ENCODE measurements at regions not wholly inside any gene's neighbourhood (a gene's known extent, or its start where the extent isn't known, plus 50 kb on each side); places are given as distances from the start of the nearest gene placed in this dataset.

DNA sequence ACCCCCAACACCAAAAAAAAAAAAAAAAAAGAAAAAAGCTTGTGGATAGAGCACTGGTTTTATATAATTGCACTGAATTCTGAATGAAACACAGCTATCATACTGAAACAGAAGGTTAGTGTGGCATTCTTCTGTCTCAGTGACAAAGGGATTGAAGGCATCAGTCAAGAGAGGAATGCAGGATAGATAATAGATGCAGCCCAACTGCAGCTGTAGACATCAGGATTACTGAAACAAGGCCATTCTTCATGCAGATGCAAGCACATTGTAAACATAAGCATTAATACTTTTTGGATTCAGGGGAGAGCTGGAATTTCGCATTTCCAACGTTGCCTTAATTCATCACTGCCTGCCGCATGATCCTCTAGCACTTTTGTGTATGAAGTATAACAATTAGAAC is 897.4 kb upstream of the KLHL29 start:
- TF ChIP-seq, protein P1, sequence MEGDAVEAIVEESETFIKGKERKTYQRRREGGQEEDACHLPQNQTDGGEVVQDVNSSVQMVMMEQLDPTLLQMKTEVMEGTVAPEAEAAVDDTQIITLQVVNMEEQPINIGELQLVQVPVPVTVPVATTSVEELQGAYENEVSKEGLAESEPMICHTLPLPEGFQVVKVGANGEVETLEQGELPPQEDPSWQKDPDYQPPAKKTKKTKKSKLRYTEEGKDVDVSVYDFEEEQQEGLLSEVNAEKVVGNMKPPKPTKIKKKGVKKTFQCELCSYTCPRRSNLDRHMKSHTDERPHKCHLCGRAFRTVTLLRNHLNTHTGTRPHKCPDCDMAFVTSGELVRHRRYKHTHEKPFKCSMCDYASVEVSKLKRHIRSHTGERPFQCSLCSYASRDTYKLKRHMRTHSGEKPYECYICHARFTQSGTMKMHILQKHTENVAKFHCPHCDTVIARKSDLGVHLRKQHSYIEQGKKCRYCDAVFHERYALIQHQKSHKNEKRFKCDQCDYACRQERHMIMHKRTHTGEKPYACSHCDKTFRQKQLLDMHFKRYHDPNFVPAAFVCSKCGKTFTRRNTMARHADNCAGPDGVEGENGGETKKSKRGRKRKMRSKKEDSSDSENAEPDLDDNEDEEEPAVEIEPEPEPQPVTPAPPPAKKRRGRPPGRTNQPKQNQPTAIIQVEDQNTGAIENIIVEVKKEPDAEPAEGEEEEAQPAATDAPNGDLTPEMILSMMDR (IDR thresholded peaks at IDR 0.05; ENCODE audit: low read depth, low read length): no peak
- DNase-seq (ENCODE audit: extremely low read depth, low read depth): no peak

DNA sequence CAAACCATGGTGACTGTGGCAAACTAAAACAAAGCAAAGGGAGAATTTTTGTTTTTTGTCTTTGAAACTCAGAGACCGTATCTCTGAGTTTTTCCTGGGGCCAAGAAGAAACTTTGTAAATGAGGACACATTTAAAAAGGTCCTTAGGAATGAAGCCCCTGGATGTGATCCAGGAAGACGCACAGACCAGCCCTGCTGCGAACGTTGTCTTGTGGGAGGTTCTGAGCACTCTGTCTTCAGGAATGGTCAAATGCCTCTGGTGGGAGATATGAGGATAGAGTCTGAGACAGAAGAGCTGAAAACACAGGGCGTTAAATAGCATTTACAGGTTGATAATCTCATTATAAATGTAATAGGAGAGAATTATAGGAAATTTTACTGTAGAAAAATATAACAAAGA is 893.5 kb upstream of the KLHL29 start:
- DNase-seq (ENCODE audit: extremely low read depth, low read depth): no peak
- TF ChIP-seq, protein P1 (IDR thresholded peaks at IDR 0.05; ENCODE audit: low read depth, low read length): no peak

DNA sequence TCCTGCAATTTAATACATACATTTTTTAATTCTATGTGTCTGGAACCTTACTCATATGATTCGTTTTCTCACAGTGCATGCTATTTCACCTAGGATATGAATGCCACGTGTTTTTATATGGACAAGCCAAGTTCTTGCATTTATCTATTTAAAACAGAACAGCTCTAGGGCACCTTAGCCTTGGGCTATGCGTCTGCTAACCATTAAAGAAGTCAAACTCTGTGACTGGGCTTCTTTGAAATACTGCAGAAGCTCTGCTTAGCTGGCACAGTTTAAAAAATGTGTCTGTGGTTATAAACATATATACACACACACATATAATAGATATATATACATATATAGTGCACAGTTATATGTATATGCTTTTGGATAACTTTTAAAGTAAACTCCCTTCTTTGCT is 890.8 kb upstream of the KLHL29 start:
- TF ChIP-seq, protein P1 (IDR thresholded peaks at IDR 0.05; ENCODE audit: low read depth, low read length): no peak
- no peak for DNase-seq (ENCODE audit: extremely low read depth, low read depth)

DNA sequence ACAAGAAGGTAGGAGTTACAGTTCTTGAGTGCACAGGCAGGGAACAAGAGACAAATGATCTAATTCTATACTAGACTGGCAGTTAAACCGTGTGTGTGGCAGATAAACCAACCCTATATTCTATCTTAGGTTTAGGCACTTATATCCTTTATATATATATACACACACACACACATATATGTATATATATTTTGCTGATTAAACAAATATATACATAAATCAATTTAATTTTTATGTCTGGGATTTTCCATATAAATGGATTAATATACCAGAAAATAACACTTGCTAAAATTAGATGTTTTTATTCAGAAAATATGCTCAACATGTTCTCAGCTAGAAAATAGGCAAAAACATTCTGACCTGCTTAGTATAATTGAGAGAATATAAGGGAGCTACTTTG is 887.9 kb upstream of the KLHL29 start:
- no peak for DNase-seq (ENCODE audit: extremely low read depth, low read depth)
- TF ChIP-seq, protein P1 (IDR thresholded peaks at IDR 0.05; ENCODE audit: low read depth, low read length): no peak

DNA sequence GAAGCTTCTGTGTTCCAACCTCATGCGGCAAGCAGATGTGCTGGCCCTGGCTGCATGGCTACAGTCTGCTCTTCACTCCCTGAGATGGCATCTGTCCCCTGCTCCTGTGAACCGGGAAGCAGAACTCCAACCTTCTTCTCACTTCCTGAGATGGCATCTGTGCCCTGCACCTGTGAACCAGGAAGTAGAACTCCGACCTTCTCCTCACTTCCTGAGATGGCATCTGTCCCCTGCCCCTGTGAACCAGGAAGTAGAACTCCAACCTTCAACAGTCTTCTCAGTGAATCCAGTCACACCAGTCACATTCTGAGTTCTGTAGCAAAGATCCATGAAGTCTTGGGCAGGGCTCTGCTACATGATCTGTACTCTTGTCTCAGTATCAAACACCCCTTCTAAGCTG is 887.2 kb upstream of the KLHL29 start:
- DNase-seq (ENCODE audit: extremely low read depth, low read depth): no peak
- TF ChIP-seq, protein P1 (IDR thresholded peaks at IDR 0.05; ENCODE audit: low read depth, low read length): no peak

DNA sequence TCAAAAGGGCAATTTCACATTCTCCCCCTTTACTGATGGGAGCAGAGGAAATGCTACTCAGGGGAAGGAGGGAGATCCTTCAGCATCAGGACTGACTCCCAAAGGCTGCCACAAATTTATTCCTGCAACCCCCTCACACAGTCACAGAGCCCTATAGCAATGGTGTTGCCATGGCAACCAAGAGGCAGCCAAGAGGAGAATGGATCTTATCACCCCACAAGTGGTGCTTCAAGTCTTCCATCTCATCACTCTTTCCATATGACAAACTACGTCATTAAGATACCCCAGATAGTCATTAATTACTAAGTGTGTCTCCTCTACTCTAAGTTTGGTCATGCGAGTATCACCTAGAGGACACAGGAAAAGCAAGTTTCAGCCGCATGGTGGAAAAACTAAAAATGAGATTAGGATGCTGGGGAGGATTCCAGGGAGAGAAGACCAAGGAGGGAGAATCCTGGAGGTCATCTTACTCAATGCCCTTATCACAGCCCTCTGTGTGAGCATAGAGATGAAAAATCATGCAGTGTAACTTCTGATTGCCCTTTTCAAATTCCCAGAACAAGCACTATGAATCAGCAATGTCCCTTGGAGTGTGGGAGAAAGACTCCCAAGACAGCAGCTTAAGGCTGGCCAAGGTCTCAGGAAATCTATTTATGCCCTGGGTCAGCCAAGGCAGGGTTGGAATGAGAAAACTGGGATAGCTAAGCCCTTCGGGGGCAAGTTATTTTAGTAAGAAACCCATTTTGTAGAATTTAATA is 885.7 kb upstream of the KLHL29 start:
- TF ChIP-seq, protein P1 (IDR thresholded peaks at IDR 0.05; ENCODE audit: low read depth, low read length): no peak
- no peak for DNase-seq (ENCODE audit: extremely low read depth, low read depth)

DNA sequence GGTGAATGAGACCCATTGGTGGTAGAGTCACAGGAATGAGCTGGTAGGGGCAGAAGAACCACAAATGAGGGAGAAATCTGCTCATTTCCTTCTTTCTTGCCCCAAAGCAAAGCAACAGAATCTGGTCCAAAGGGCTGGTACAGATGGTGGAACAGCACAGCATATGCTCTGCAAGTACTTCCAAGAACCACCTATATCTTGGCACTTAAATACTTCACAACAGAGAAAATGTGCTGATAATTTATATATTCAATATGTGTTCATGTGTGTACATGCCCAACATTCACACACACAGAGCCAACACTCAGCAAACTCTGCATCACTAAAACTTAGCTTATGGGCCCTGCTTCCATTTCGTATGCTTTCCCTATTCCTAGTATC is 884.4 kb upstream of the KLHL29 start:
- no peak for DNase-seq (ENCODE audit: extremely low read depth, low read depth)
- TF ChIP-seq, protein P1 (IDR thresholded peaks at IDR 0.05; ENCODE audit: low read depth, low read length): no peak
